GM18868 (cell line): ENCODE measurements at regions not wholly inside any gene's neighbourhood (a gene's known extent, or its start where the extent isn't known, plus 50 kb on each side); places are given as distances from the start of the nearest gene placed in this dataset.
A peak's percentile ranks its signal among the peaks of the same experiment; 100 is the strongest.
"Not testable (repeated sequence)": the region's sequence is repeated elsewhere in the genome, so short reads cannot be mapped to it uniquely, and the experiment has no call there.

Experiments used
- ATAC-seq: cut with Tn5 transposase; IDR thresholded peaks from one replicate; pipeline ENCODE4 v1.9.1; 2021; ENCODE audit warnings: mild to moderate bottlenecking, moderate library complexity; ENCODE audit not compliant: unreplicated experiment

- ATAC-seq = no peak
These were observed 225.4 kb downstream of the DKK1 start for GRCh38 chr10:52539463-52539862.

DNA sequence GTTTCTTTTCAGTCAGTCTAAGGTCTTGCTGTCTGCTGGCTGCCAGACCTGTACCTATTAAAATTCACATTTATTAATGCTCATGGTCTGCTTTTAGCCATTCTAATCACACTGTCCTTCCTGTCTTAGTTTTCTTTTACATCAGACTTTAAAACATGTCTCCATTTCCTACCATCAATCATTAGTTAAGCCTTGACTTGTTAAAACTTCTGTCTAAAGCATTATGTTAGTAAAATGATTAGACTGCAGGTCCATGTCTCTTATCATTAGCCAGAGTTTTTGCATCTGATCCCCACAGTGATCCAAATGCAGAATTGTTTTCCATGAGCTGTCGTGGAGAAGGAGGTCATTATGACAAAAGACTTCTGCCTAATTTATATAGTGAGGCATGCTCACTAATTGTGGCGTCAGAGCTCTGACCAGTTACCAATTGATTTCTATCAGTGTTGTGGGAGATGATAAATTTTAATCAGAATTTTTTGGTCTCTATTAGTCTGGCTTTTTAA lies 226.5 kb downstream of the DKK1 start:
- no peak for ATAC-seq

- no peak for ATAC-seq
These were observed 227.0 kb downstream of the DKK1 start for GRCh38 chr10:52541006-52541473.

GRCh38 chr10:52542906-52543305 lies 228.8 kb downstream of the DKK1 start:
- no peak for ATAC-seq

GRCh38 chr10:52551046-52551445 lies 221.5 kb downstream of the MBL2 start:
- no peak for ATAC-seq

DNA sequence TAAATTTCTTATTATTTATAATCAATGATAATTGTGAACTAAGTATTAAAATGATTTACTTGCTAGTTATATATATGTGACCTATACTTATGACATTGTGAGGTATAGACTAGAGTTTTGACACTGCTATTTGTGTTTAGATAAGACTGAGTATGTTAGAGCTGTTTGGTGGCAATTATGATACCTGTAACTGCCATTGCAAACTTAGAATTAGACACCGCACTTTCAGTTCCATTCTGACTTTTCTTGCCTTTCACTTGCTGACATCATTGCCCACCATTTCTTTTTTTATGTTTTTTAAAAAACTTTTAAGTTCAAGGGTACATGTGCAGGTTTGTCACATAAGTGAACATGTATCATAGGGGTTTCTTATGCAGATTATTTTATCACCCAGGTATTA lies 214.5 kb downstream of the MBL2 start:
- peak; percentile 81 for ATAC-seq

DNA sequence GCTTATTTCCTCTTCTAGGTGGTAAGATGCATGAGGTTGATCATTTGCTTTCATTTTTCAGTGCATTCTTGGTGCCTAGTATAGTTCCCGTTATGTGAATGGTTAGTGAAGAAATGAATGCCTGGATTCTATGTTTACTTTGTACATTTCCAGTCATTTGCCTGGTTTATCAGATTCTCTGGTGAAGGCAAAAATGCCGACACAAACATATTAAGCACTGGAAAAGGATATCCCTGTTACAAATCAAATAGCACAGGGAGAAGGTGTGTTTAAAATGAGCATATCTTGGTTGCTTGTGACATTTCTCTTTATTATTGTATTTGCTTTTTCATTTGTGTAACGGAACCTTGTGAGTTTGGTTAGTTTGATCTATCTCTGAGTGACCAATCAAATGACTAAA lies 211.3 kb downstream of the MBL2 start:
- ATAC-seq = no peak

DNA sequence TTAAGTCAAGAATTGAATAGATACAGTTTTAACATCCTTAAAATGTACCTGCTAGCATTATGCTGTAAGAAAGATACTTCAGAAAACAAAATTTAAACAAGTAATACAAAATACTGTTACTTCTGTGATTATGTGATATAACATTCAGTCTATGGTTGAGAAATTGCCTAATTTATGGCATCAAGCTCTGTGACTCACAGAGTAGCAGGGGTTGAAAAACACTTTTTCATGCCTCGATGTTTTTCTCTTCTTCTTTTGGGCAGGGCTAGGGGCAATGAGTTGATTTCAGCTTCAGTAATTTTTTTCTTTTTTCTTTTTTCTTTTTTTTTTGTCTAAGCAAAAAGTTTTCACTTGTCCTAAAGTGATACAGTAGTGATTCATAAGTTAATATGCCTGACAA lies 209.2 kb downstream of the MBL2 start:
- ATAC-seq = no peak

DNA sequence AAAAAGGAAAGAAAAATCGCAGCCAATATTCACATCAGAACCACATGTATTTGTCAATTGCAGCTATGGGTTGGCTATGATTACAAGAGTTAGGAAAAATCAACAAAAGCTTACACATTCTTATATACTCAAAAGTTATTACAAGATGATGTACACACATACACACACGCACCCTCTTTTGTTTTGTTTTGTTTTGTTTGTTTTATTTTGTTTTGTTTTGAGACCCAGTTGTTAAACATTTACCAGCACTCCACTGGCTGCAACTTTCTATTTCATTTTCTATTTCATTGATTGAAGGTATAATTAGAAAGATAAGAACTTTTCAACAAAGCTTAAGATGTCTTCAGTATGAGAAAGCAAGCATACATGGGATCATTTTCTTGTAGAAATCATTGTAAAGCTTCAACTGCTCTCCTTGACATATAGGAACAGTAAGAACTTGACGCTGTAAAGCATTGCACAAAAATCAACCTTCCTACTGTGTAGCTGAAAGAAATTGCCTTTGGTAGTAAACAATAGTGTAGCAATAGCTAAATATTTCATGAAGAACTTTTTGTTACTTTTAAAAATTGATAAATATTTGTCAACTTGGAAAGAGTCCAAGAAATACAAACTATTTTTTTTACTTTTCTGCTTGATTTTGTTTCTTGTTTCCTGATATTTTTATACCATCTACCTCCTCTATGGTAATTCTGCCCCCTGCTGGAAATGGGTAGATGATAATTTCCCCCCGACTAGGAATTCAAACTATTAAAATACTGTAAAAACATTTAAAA lies 205.9 kb downstream of the MBL2 start:
- no peak for ATAC-seq

DNA sequence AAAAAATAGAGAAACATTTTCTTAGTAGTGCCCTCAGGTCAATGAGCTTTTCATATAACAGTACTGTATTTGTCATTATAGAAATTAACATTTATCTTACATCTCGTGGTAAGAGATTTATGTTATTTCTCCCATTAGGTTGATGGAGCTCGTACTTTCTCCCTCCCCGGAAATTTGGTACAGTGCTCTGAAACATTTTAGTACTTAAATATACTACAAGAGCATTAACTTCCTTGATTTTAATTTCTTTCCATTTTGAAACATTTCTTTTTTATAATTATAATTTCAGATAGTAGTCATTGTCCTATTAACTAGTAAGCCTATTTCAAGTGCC lies 205.4 kb downstream of the MBL2 start:
- ATAC-seq = no peak

- no peak for ATAC-seq
These were observed 204.3 kb downstream of the MBL2 start for GRCh38 chr10:52568309-52568708.

- ATAC-seq = peak; percentile 11
These were observed 202.1 kb downstream of the MBL2 start for GRCh38 chr10:52570490-52570889.

GRCh38 chr10:52571018-52571417 lies 201.6 kb downstream of the MBL2 start:
- peak; percentile 45 for ATAC-seq

DNA sequence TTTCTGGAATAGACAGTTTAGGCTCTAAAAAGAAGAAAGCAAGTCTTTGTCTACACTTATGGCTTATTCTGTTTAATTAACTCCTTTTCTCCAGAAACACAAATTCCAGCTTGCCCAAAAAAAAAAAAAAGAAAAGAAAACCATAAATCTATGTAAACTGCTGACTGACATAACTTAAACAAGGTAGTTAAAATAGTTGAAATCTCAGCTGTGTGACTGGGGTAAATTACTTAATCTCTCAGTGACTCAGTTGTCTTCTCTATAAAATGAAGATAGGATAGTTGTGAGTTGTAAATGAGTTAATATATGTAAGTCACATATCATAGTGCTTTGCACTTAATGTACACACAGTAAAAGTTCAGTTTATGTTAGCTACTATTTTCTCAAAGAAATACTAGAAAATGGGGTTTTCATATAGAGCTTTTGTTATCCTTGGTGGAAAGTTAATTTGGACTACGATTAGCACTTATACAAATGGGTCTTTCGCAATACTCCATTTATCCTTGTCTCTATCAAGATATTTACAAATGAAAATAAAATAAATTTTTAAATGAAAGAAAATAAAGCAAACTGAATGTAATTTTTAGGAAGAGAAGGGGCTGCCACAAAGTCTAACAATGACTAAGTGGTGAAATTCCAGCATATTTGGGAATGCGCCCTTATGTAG lies 200.9 kb downstream of the MBL2 start:
- no peak for ATAC-seq

DNA sequence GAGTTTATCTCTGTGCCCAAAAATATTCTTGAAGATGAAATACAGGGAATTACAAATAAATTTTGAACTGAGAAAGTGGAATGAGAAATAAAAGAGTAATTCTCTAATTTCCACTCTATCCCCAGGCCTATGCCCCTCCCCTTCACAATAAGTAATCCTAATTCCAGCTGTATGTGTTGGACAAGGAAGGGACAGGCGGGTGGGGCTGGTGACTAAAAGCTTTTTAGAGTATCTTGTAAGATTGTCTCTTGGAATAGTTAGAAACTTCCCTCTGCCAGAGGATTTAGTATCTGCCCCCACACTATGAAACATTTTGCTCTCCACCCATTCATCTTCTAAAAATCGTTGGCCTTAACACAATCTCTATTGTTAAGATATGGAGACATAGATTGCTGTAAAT lies 199.2 kb downstream of the MBL2 start:
- ATAC-seq = no peak

DNA sequence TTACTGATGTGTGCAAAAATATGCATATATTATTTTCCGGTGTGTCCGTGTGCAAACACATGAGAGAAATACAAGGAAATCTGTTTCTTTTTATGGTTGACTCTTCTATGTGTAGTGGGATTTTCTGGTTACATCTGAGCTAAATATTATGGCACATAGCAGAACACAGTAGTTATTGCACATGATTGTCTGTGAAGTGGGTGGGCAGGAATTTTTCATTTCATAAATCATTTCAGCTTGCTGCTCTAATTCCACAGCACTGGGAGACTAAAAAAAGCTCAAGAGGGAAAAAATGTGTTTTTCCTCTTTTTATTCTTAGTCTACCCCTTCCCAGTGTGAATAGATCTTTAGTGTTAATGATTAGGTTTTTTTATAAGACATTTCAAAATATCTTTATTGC lies 197.9 kb downstream of the MBL2 start:
- no peak for ATAC-seq

DNA sequence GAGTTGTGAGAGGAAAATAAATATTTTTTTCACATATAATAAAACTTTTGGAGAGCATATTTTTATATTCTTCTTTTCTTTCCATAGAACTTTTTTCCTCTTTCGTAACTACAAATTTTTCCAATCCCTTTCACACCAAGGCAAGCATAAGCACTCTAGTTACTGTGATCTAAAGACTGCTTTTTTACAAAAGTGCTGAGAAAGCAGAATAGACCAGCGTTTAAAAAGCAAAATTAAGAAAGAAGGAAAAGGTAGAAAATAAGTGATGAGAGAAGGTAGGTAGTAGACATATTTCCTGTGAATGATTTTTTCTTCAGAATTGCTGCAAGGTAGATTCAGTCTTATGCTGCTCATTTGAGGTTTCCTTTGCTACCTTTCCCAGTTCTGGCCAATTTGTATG lies 195.5 kb downstream of the MBL2 start:
- ATAC-seq = no peak

- ATAC-seq = no peak
These were observed 193.6 kb downstream of the MBL2 start for GRCh38 chr10:52578871-52579405.

DNA sequence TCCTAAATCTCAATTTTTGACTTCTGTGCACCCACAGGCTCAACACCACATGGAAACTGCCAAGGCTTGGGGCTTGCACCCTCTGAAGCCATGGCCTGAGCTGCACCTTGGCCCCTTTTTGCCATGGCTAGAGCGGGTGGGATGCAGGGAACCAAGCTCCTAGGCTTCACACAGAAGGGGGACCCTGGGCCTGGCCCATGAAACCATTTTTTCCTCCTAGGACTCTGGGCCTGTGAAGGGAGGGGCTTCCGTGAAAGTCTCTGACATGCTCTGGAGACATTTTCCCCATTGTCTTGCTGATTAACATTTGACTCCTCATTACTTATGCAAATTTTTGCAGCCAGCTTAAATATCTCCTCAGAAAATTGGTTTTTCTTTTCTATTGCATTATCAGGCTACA lies 190.9 kb downstream of the MBL2 start:
- ATAC-seq = not testable (repeated sequence)

GRCh38 chr10:52583336-52583735 lies 189.2 kb downstream of the MBL2 start:
- ATAC-seq = no peak

GRCh38 chr10:52586710-52587109 lies 185.9 kb downstream of the MBL2 start:
- no peak for ATAC-seq

DNA sequence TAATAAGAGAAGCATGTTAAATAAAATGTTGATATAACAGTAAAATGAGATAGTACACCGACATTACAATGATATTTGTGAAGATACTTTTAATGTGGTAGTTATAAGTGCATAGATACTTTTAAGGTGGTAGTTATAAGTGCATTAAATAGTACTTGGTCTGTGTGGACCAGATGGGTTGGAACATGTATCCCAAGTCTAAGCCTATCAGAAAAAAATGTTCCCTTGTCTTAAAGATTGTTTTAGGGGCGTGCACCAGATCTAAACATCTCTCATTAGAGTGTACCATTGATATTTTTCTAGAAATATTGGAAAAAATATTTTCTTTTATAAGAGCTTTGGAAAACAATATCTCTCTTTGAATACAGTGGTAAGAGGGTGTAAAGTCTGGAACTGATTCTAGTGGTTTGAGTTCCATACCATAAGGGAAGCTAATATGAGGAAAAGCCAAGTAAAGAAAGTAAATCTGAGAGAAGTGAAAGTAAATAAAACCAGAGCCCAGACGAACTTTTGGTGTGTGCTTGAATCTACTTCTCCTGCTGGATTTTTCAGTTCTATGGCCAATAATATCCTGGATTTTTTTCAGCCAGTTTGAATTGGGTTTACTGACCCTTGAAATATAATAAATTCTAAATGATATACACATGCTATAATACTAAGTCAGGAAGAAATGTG lies 175.3 kb downstream of the MBL2 start:
- no peak for ATAC-seq
